ENCODE measurements at regions not wholly inside any gene's neighbourhood (a gene's known extent, or its start where the extent isn't known, plus 50 kb on each side); places are given as distances from the start of the nearest gene placed in this dataset.
"Not testable (repeated sequence)": the region's sequence is repeated elsewhere in the genome, so short reads cannot be mapped to it uniquely, and the experiment has no call there.

DNA sequence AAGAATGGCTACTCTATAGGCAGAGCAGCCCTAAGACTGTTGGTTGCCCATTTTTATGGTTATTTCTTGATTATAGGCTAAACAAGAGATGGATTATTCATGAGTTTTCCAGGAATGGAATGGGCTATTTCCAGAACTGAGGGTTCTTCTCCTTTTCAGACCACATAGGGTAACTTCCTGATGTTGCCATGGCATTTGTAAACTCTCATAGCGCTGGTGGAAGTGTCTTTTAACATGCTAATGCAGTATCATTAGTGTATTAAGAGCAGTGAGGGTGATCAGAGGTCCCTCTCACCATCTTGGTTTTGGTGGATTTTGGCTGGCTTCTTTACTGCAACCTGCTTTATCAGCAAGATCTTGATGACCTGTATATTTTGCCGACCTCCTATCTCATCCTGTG, 904.6 kb upstream of the FBXO33 start (continued):
- TF ChIP-seq CTCF (IDR thresholded peaks at IDR 0.05), result no peak
- TF ChIP-seq SIN3A (IDR thresholded peaks at IDR 0.05; ENCODE audit: borderline replicate concordance, low read depth, low read length), result no peak
- no peak for TF ChIP-seq SMC3 (IDR thresholded peaks at IDR 0.05; ENCODE audit: low read depth, low read length)

DNA sequence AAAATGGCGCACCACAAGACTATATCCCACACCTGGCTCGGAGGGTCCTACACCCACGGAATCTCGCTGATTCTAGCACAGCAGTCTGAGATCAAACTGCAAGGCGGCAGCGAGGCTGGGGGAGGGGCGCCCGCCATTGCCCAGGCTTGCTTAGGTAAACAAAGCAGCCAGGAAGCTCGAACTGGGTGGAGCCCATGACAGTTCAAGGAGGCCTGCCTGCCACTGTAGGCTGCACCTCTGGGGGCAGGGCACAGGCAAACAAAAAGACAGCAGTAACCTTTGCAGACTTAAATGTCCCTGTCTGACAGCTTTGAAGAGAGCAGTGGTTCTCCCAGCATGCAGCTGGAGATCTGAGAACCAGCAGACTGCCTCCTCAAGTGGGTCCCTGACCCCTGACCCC, 894.3 kb upstream of the FBXO33 start:
- H3K9me2 ChIP-seq; H3K27me3 ChIP-seq (ENCODE audit: insufficient read depth); H2AFZ ChIP-seq (ENCODE audit: low read depth); POLR2A ChIA-PET; H3K4me3 ChIP-seq (ENCODE audit: low read depth in 2 of 2, low read length in 1 of 2); H3K4me1 ChIP-seq (ENCODE audit: control insufficient read depth in 1 of 2, insufficient read depth in 2 of 2, low read depth in 1 of 2, low read length in 1 of 2); H3F3A ChIP-seq (replicated peaks; ENCODE audit: insufficient read depth); H3K9me3 ChIP-seq; H3K4me2 ChIP-seq; H3K36me3 ChIP-seq (replicated peaks in 1 of 2; ENCODE audit: control insufficient read depth in 1 of 2, insufficient read depth in 2 of 2, low read length in 1 of 2); CTCF ChIA-PET; DNase-seq; H3K27ac ChIP-seq (ENCODE audit: low read depth in 2 of 2, low read length in 1 of 2); H3K9ac ChIP-seq; H3K79me2 ChIP-seq (ENCODE audit: insufficient read depth); H4K20me1 ChIP-seq (ENCODE audit: insufficient read depth): not testable (repeated sequence)
- WGBS (ENCODE audit: low lambda C conversion rate), result no CpG with 5 or more reads among the region's 9 CpGs

DNA sequence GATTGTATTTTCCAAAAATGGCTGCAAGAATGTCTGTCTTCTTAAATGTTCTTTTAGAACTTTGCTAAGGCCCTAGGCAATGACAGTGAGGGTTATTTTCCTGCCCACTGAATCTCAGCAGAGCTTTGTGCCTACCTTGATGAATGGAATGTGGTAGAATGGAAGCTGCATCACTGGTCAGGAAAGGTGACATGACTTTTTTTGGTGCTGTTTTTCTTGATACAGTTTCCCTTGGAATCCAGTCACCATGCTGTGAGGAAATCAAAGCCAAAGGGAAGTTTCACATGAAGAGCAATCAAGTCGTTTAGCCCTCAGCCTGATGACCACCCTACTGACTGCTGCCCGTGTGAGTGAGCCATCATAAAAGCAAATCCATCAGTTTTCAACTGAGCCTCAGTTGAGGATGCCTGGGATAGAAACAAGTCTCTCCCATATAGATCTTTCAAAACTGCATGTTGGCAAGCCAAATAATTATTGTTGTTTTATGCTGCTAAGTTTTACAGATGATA, 886.0 kb upstream of the FBXO33 start:
- Histone ChIP-seq H2AFZ (ENCODE audit: low read depth) (no peak overlapping the region), H3K27ac (ENCODE audit: low read depth in 2 of 2, low read length in 1 of 2) (no peak overlapping the region), H3F3A (replicated peaks; ENCODE audit: insufficient read depth) (no peaks in the 10 kb centered on the region), H3K36me3 (replicated peaks in 1 of 2; ENCODE audit: control insufficient read depth in 1 of 2, insufficient read depth in 2 of 2, low read length in 1 of 2) (no peaks in the 10 kb centered on the region), H3K4me3 (ENCODE audit: low read depth in 2 of 2, low read length in 1 of 2) (no peak overlapping the region), H3K4me1 (ENCODE audit: control insufficient read depth in 1 of 2, insufficient read depth in 2 of 2, low read depth in 1 of 2, low read length in 1 of 2) (no peaks in the 10 kb centered on the region), H3K9me3 (no peaks in the 10 kb centered on the region), H3K27me3 (ENCODE audit: insufficient read depth) (no peaks in the 10 kb centered on the region), H3K79me2 (ENCODE audit: insufficient read depth) (no peaks in the 10 kb centered on the region), H3K9ac (no peak overlapping the region), H3K4me2 (no peak overlapping the region), H4K20me1 (ENCODE audit: insufficient read depth) (no peaks in the 10 kb centered on the region), H3K9me2 (no peaks in the 10 kb centered on the region)
- WGBS (ENCODE audit: low lambda C conversion rate), result no CpG with 5 or more reads among the region's 2 CpGs
- ChIA-PET POLR2A (no interaction called here), CTCF (no interaction called here)
- DNase-seq, result no peak
- no peak for TF ChIP-seq ZBTB33 (IDR thresholded peaks at IDR 0.05; ENCODE audit: borderline replicate concordance, low read depth)
- no peak for TF ChIP-seq PBX3 (IDR thresholded peaks at IDR 0.05)
- no peak for TF ChIP-seq IRF3 (IDR thresholded peaks at IDR 0.05; ENCODE audit: low read depth, low read length)
- no peak for TF ChIP-seq CTCF (IDR thresholded peaks at IDR 0.05)
- no peak for TF ChIP-seq SMC3 (IDR thresholded peaks at IDR 0.05; ENCODE audit: low read depth, low read length)
- no peak for TF ChIP-seq TCF12 (IDR thresholded peaks at IDR 0.05)
- TF ChIP-seq CHD2 (IDR thresholded peaks at IDR 0.05; ENCODE audit: low read length, partially characterized antibody), result no peak
- no peak for TF ChIP-seq MAX (IDR thresholded peaks at IDR 0.05; ENCODE audit: low read depth)
- TF ChIP-seq ELF1 (IDR thresholded peaks at IDR 0.05), result no peak
- TF ChIP-seq USF1 (IDR thresholded peaks at IDR 0.05; ENCODE audit: borderline replicate concordance, low read depth), result no peak
- no peak for TF ChIP-seq RAD21 (IDR thresholded peaks at IDR 0.05; ENCODE audit: low read length)
- no peak for TF ChIP-seq MXI1 (IDR thresholded peaks at IDR 0.05; ENCODE audit: low read depth, low read length)
